Immature natural killer cell (primary cell): ENCODE measurements at regions not wholly inside any gene's neighbourhood (a gene's known extent, or its start where the extent isn't known, plus 50 kb on each side); places are given as distances from the start of the nearest gene placed in this dataset.

Experiments used
- DNase-seq, 3 donors: peaks; one replicate each; pipeline ENCODE4 v3.0.0; 2022; ENCODE audit warnings: mixed read lengths in 1 of 3
- H3K27ac Mint-ChIP-seq, 6 donors: one replicate each; pipeline ENCODE4 v1.8.0; 2020; ENCODE audit warnings: mixed read lengths in 6 of 6, mild to moderate bottlenecking in 5 of 6, inconsistent platforms in 4 of 6, moderate library complexity in 3 of 6
- H3K27me3 Mint-ChIP-seq, 3 donors: one replicate each; pipeline ENCODE4 v1.8.0; 2020 to 2021; ENCODE audit warnings: low read depth in 3 of 3, mild to moderate bottlenecking in 3 of 3, mixed read lengths in 3 of 3, moderate library complexity in 3 of 3, inconsistent platforms in 1 of 3
- H3K36me3 Mint-ChIP-seq, 3 donors: one replicate each; pipeline ENCODE4 v1.8.0; 2020; ENCODE audit warnings: mixed read lengths in 3 of 3, inconsistent platforms in 2 of 3, mild to moderate bottlenecking in 2 of 3
- H3K4me1 Mint-ChIP-seq, 2 donors: one replicate each; pipeline ENCODE4 v1.8.0; 2020; ENCODE audit warnings: inconsistent platforms in 2 of 2, mild to moderate bottlenecking in 2 of 2, mixed read lengths in 2 of 2, moderate library complexity in 1 of 2
- H3K4me3 Mint-ChIP-seq, 5 donors: one replicate each; pipeline ENCODE4 v1.8.0; 2020; ENCODE audit warnings: mild to moderate bottlenecking in 5 of 5, mixed read lengths in 5 of 5, inconsistent platforms in 3 of 5, moderate library complexity in 3 of 5
- H3K9me3 Mint-ChIP-seq, 6 donors: one replicate each; pipeline ENCODE4 v1.8.0; 2020; ENCODE audit warnings: mild to moderate bottlenecking in 6 of 6, mixed read lengths in 6 of 6, inconsistent platforms in 4 of 6, moderate library complexity in 3 of 6

- Mint-ChIP-seq H3K9me3 (peaks cover 2 to 29% (median 12%) of the 10 kb centered on the region in 6 donors), H3K4me3 (no peak overlapping the region), H3K36me3 (peaks cover 0 to 4% (median 0%) of the 10 kb centered on the region in 3 donors), H3K4me1 (no peaks in the 10 kb centered on the region), H3K27ac (no peak overlapping the region), H3K27me3 (peaks cover 4 to 6% (median 5%) of the 10 kb centered on the region in 3 donors)
- DNase-seq = no peak
These were observed 130.2 kb upstream of the SSTR4 start for GRCh38 chr20:22904905-22905304.

- H3K27me3 Mint-ChIP-seq = peaks cover 4 to 6% (median 5%) of the 10 kb centered on the region in 3 donors
- peaks cover 2 to 22% (median 9%) of the 10 kb centered on the region in 6 donors for H3K9me3 Mint-ChIP-seq
- no peak for DNase-seq
- H3K4me3 Mint-ChIP-seq = no peak overlapping the region
- peaks cover 0 to 4% (median 0%) of the 10 kb centered on the region in 3 donors for H3K36me3 Mint-ChIP-seq
- no peaks in the 10 kb centered on the region for H3K4me1 Mint-ChIP-seq
- no peak overlapping the region for H3K27ac Mint-ChIP-seq
These were observed 129.5 kb upstream of the SSTR4 start for GRCh38 chr20:22905658-22906057.

GRCh38 chr20:22908437-22908836 lies 126.7 kb upstream of the SSTR4 start:
- H3K9me3 Mint-ChIP-seq = no peaks in the 10 kb centered on the region
- H3K4me3 Mint-ChIP-seq = no peak overlapping the region
- H3K27ac Mint-ChIP-seq = no peak overlapping the region
- DNase-seq = no peak
- no peaks in the 10 kb centered on the region for H3K4me1 Mint-ChIP-seq
- no peaks in the 10 kb centered on the region for H3K36me3 Mint-ChIP-seq
- H3K27me3 Mint-ChIP-seq = peaks cover 2 to 5% (median 4%) of the 10 kb centered on the region in 3 donors

GRCh38 chr20:22908944-22909343 lies 126.2 kb upstream of the SSTR4 start:
- Mint-ChIP-seq H3K27me3 (peaks cover 2 to 5% (median 4%) of the 10 kb centered on the region in 3 donors), H3K27ac (no peak overlapping the region), H3K9me3 (no peaks in the 10 kb centered on the region), H3K4me3 (no peak overlapping the region), H3K4me1 (no peaks in the 10 kb centered on the region), H3K36me3 (no peaks in the 10 kb centered on the region)
- no peak for DNase-seq

GRCh38 chr20:22909436-22909835 lies 125.7 kb upstream of the SSTR4 start:
- peaks cover 2 to 4% (median 2%) of the 10 kb centered on the region in 3 donors for H3K27me3 Mint-ChIP-seq
- no peaks in the 10 kb centered on the region for H3K36me3 Mint-ChIP-seq
- no peak for DNase-seq
- no peaks in the 10 kb centered on the region for H3K9me3 Mint-ChIP-seq
- no peaks in the 10 kb centered on the region for H3K4me1 Mint-ChIP-seq
- no peak overlapping the region for H3K27ac Mint-ChIP-seq
- no peak overlapping the region for H3K4me3 Mint-ChIP-seq

GRCh38 chr20:22910287-22910852 lies 124.7 kb upstream of the SSTR4 start:
- DNase-seq = no peak
- Mint-ChIP-seq H3K4me1 (no peaks in the 10 kb centered on the region), H3K9me3 (no peaks in the 10 kb centered on the region), H3K36me3 (no peaks in the 10 kb centered on the region), H3K27me3 (peaks cover 0 to 4% (median 2%) of the 10 kb centered on the region in 3 donors), H3K27ac (no peak overlapping the region), H3K4me3 (no peak overlapping the region)

- Mint-ChIP-seq H3K4me3 (no peak overlapping the region), H3K36me3 (no peaks in the 10 kb centered on the region), H3K27me3 (peaks cover 1 to 3% (median 2%) of the 10 kb centered on the region in 3 donors), H3K27ac (no peak overlapping the region), H3K4me1 (no peaks in the 10 kb centered on the region), H3K9me3 (peaks cover 0 to 5% (median 0%) of the 10 kb centered on the region in 6 donors)
- DNase-seq = no peak
These were observed 120.8 kb upstream of the SSTR4 start for GRCh38 chr20:22914291-22914690.

- Mint-ChIP-seq H3K27me3 (peaks cover 1 to 3% (median 2%) of the 10 kb centered on the region in 3 donors), H3K27ac (no peak overlapping the region), H3K4me3 (no peak overlapping the region), H3K9me3 (peaks cover 0 to 5% (median 0%) of the 10 kb centered on the region in 6 donors), H3K4me1 (no peaks in the 10 kb centered on the region), H3K36me3 (no peaks in the 10 kb centered on the region)
- no peak for DNase-seq
These were observed 119.6 kb upstream of the SSTR4 start for GRCh38 chr20:22915512-22915911.

GRCh38 chr20:22916021-22916842 lies 118.9 kb upstream of the SSTR4 start:
- Mint-ChIP-seq H3K27ac (no peak overlapping the region), H3K36me3 (no peaks in the 10 kb centered on the region), H3K9me3 (peaks cover 0 to 5% (median 0%) of the 10 kb centered on the region in 6 donors), H3K27me3 (peaks cover 1 to 3% (median 2%) of the 10 kb centered on the region in 3 donors), H3K4me3 (no peak overlapping the region), H3K4me1 (no peaks in the 10 kb centered on the region)
- DNase-seq = no peak

GRCh38 chr20:22918286-22918983 lies 116.7 kb upstream of the SSTR4 start:
- H3K4me1 Mint-ChIP-seq = no peaks in the 10 kb centered on the region
- no peak overlapping the region for H3K4me3 Mint-ChIP-seq
- peaks cover 0 to 5% (median 0%) of the 10 kb centered on the region in 6 donors for H3K9me3 Mint-ChIP-seq
- no peak for DNase-seq
- peaks cover 2 to 3% (median 3%) of the 10 kb centered on the region in 3 donors for H3K27me3 Mint-ChIP-seq
- H3K27ac Mint-ChIP-seq = no peak overlapping the region
- no peaks in the 10 kb centered on the region for H3K36me3 Mint-ChIP-seq

- no peak for DNase-seq
- no peak overlapping the region for H3K4me3 Mint-ChIP-seq
- H3K27ac Mint-ChIP-seq = no peak overlapping the region
- peaks cover 0 to 5% (median 0%) of the 10 kb centered on the region in 6 donors for H3K9me3 Mint-ChIP-seq
- no peaks in the 10 kb centered on the region for H3K36me3 Mint-ChIP-seq
- no peaks in the 10 kb centered on the region for H3K4me1 Mint-ChIP-seq
- peaks cover 1 to 3% (median 2%) of the 10 kb centered on the region in 3 donors for H3K27me3 Mint-ChIP-seq
These were observed 114.2 kb upstream of the SSTR4 start for GRCh38 chr20:22920898-22921297.

- DNase-seq = no peak
- Mint-ChIP-seq H3K27me3 (peaks cover 1 to 3% (median 2%) of the 10 kb centered on the region in 3 donors), H3K9me3 (peaks cover 0 to 3% (median 0%) of the 10 kb centered on the region in 6 donors), H3K4me3 (no peak overlapping the region), H3K4me1 (no peaks in the 10 kb centered on the region), H3K36me3 (no peaks in the 10 kb centered on the region), H3K27ac (no peak overlapping the region)
These were observed 113.3 kb upstream of the SSTR4 start for GRCh38 chr20:22921595-22922421.

GRCh38 chr20:22922987-22923386 lies 112.1 kb upstream of the SSTR4 start:
- no peak overlapping the region for H3K27ac Mint-ChIP-seq
- no peak overlapping the region for H3K4me3 Mint-ChIP-seq
- H3K4me1 Mint-ChIP-seq = no peaks in the 10 kb centered on the region
- H3K9me3 Mint-ChIP-seq = peaks cover 0 to 2% (median 0%) of the 10 kb centered on the region in 6 donors
- peaks cover 1 to 3% (median 2%) of the 10 kb centered on the region in 3 donors for H3K27me3 Mint-ChIP-seq
- H3K36me3 Mint-ChIP-seq = no peaks in the 10 kb centered on the region
- no peak for DNase-seq
